ENCODE measurements at regions not wholly inside any gene's neighbourhood (a gene's known extent, or its start where the extent isn't known, plus 50 kb on each side); places are given as distances from the start of the nearest gene placed in this dataset.
A peak's percentile ranks its signal among the peaks of the same experiment; 100 is the strongest.

DNA sequence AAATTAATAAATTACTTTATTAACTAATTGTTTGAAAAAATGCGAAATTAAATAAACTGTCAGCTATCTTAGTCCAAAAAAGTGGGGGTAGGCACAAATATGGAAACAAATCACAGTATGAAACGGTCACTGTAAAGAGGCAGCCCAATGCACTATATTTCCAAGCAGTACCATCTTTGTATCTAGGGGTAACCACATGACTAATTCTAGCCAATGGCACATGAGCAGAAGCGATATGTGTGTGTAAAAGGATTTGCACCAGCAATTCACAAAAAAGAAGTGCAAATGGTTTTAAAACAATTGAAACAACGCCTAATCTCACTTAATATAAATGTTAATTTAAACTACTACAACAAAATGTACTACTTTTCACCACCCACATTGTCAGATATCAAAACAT lies 129.5 kb upstream of the PRNP start:
- no peak for FAIRE-seq

GRCh38 chr20:4555188-4555890 lies 130.9 kb upstream of the PRNP start:
- no peak for FAIRE-seq

DNA sequence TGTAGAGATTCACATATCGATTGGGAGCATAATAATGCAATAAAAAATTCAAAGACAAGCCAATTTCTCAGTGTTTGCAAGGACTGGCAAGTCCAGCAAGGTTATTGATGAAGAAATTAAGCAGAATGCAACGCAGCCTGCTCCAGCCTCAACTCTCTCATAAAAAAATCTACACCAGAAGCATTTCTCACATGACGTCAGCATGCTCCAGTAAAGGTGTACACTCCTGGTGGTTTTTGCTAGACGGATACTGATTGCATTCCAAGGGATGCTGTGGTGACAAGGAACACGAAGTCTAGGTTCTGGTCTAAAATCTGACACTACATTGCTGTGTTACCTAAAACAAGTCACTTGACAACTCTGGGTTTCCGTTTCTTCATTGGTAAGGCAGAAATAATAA lies 131.9 kb upstream of the PRNP start:
- FAIRE-seq = no peak

GRCh38 chr20:4552075-4552640 lies 134.1 kb upstream of the PRNP start:
- FAIRE-seq = no peak

- no peak for FAIRE-seq
Observed at GRCh38 chr20:4550740-4551139, 135.5 kb upstream of the PRNP start.

DNA sequence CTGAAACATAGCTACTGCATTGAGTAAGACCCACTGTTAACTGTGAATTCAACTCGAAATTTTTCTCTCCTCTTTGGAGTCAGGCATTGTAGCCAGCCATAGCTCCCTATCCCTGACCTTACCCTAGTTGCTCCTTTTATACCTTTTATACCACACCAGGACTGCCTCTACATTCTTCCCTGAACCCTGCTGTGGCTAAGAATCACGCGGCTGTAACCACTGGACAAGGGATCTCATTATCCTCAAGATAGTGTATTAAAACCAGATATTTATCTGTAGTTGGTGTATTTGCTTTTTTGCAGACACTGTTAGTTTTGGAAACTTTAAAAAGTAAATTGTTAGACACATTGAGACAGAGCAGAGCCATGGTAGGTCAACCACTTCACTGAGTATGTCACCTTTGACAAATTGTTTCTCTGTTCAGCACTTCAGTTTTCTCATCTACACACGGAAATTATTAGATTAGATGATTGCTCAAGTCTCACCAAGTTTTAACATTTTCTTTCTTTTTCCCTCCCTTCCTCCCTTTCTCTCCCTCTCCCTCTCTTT lies 136.5 kb upstream of the PRNP start:
- peak; percentile 31 for FAIRE-seq

GRCh38 chr20:4548552-4548951 lies 137.7 kb upstream of the PRNP start:
- no peak for FAIRE-seq

DNA sequence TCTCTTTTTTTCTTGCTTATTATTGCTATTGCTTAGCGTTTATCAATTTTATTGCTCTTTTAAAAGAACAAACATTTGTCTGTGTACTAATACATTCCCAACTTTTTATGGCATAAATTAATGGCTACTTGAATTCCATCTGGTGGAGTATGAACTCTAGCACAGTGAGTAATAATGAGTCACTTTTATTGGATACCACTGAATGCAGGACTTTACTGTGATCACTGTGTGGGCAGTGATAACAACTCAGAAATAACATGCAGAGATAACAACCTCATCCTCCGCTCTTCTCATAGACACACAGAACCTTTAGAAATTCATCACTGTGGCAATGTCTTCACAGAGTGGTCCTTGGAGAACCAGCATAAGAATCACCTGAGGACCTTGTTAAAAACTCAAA lies 139.5 kb upstream of the PRNP start:
- FAIRE-seq = peak; percentile 83

DNA sequence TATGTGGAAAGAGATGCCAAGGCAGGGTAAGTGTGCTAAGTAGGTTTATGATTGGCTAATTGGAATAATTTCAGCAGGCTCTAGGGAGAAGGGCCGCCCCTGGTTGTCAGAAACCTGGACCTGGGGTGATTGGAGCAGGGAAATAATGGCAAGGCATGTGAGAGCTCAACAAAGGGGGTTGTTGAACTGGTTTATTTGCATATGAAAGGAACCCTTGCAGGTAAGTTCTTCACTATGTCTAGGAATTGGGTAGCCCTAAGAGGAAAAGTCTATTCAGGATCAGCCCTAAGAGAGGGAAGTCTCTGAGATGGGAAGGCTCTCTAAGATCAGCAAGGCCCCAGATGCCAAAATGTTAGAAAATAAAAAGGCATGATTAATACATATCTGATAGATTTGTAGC lies 139.9 kb upstream of the PRNP start:
- no peak for FAIRE-seq

- no peak for FAIRE-seq
Observed at GRCh38 chr20:4545526-4545925, 140.7 kb upstream of the PRNP start.

- FAIRE-seq = no peak
Observed at GRCh38 chr20:4544765-4545164, 141.5 kb upstream of the PRNP start.

DNA sequence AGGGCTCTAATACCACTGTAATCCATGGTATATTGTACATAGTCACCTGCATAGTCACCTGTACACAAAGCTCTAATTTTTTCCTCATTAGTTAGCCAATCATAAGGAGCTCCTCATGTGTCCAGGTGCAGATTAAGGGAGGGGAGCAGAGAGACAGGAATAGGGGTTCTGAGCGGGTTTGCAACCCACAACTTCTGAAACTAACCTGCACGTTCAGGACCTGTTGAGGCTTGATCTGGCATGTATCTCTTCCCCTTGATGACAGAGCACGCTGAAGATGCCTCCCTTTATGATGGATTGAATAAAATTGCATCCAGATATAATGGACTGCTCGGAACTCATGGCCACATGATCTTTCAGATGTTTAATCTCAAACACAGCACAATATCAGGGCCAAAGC lies 144.0 kb upstream of the PRNP start:
- FAIRE-seq = no peak

GRCh38 chr20:4534315-4534714 lies 151.9 kb upstream of the PRNP start:
- no peak for FAIRE-seq

GRCh38 chr20:4533368-4534133 lies 152.7 kb upstream of the PRNP start:
- no peak for FAIRE-seq

DNA sequence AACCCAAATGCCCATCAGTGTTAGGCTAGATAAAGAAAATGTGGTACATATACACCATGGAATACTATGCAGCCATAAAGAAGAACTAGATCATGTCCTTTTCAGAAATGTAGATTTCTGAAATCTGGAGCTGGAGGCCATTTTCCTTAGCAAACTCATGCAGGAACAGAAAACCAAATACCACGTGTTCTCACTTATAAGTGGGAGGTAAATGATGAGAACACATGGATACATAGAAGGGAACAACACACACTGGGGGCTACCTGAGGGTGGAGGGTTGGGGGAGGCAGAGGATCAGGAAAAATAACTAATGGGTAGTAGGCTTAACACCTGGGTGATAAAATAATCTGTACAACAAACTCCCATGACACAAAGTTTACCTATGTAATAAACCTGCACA lies 153.5 kb upstream of the PRNP start:
- FAIRE-seq = no peak

- no peak for FAIRE-seq
Observed at GRCh38 chr20:4524792-4525191, 161.5 kb upstream of the PRNP start.

GRCh38 chr20:4524307-4524706 lies 161.9 kb upstream of the PRNP start:
- no peak for FAIRE-seq

GRCh38 chr20:4522310-4522709 lies 163.9 kb upstream of the PRNP start:
- no peak for FAIRE-seq

DNA sequence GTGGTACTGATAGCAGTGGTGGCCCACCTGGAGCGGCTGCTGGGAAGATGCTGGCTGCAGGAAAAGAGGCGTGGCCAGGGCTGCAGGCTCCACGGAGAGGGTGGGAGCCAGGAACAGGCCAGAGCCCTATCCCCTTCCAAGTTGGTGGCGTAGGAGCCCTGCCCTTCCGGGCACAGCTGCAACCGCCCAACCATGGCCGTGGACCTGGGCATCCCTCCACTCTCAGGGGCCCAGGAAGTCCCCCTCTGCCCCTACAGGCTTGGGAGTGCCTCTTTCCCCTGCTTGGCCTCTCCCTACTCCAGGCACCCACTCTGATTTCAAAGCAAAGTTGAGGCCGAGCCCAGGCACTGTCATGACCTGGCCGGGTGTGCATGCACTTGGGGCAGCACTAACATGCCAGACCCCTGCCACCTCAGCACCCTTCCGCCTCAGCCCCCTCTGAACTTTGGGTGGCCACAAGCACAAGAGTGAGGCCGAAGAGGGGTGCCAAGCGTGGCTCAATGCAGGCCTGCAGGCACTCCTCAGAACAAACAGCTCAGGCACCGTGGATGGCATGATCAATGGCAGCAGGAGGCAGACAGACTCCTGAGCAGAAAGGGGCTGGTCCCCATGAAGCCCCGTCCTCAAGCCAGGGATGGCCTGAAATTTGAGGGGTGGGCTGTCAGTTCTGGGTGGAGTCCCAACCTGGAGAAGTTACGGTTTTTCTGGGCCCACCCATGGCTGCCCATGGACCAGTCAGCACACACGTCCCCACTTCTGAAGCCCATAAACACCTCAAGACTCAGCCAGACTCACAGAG lies 164.9 kb upstream of the PRNP start:
- FAIRE-seq = no peak

DNA sequence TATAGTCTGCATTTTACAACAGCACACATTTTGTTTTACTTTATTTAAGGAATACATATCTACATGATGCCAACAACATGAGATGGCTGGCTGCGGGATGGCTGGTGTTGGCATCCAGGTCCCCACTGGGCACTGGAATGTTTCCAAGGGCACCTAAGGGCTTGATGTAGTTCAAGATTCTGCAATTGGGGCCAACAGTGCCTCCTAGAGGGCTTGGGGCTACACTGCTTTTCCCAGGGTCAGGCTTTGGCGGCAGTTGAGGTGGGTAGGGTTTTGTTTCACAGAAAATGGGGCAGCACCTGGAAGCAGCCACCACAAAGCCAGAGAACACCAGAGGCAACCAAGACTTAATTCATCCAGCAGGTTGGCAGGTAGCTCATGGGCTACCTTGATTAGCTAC lies 166.7 kb upstream of the PRNP start:
- FAIRE-seq = no peak

DNA sequence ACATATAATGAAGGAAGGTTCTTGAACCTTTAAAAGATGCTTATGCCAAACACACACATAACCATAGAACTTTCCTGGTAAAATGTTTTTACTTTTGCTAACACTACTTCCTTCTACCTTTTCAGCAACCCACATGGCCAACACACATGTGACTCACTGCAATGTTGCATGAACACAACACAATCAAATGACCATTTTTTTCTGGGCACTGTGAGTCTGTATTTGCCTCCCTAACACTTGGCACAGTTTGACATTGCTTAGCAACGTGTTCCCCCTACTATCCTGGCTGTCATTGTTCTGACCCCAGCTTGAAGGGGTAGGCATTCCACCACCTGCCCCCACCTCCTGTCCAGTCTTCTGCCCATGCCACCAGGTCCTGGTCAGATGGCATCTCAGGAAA lies 169.4 kb upstream of the PRNP start:
- FAIRE-seq = no peak

- FAIRE-seq = no peak
Observed at GRCh38 chr20:4513720-4514119, 172.5 kb upstream of the PRNP start.

Measured in endometrium (tissue), 2 donors.